Neural progenitor cell (in vitro differentiated cells): ENCODE measurements at regions not wholly inside any gene's neighbourhood (a gene's known extent, or its start where the extent isn't known, plus 50 kb on each side); places are given as distances from the start of the nearest gene placed in this dataset.

Experiments used
- DNase-seq: peaks from one replicate; pipeline ENCODE4 v3.0.0-alpha.2; 2016; ENCODE audit warnings: low spot score
- H2AFZ ChIP-seq: fragments of 200-600 bp; sonication (generic); replicated peaks from 2 replicates; pipeline ENCODE4 v1.6.1; 2016; ENCODE audit warnings: antibody characterized with exemption
- H3F3A ChIP-seq: fragments of 200-600 bp; sonication (generic); 2 replicates; pipeline ENCODE4 v1.6.1; 2016; ENCODE audit warnings: antibody characterized with exemption, low read depth
- H3K27ac ChIP-seq: fragments of 200-600 bp; sonication (generic); 2 replicates; pipeline ENCODE4 v1.5.1; 2016; ENCODE audit warnings: mild to moderate bottlenecking
- H3K27me3 ChIP-seq: fragments of 200-600 bp; sonication (generic); 2 replicates; pipeline ENCODE4 v1.6.1; 2016; ENCODE audit warnings: mild to moderate bottlenecking, moderate library complexity
- H3K36me3 ChIP-seq: fragments of 200-600 bp; sonication (generic); 2 replicates; pipeline ENCODE4 v1.5.1; 2016
- H3K4me1 ChIP-seq: fragments of 200-600 bp; sonication (generic); 2 replicates; pipeline ENCODE4 v1.6.1; 2016; ENCODE audit warnings: mixed run types
- H3K4me2 ChIP-seq: fragments of 200-600 bp; sonication (generic); 2 replicates; pipeline ENCODE4 v1.6.1; 2016
- H3K4me3 ChIP-seq: fragments of 200-600 bp; sonication (generic); 2 replicates; pipeline ENCODE4 v1.5.1; 2016
- H3K79me2 ChIP-seq: fragments of 200-600 bp; sonication (generic); 2 replicates; pipeline ENCODE4 v1.6.1; 2016; ENCODE audit warnings: low read depth
- H3K9ac ChIP-seq: fragments of 200-600 bp; sonication (generic); 2 replicates; pipeline ENCODE4 v1.6.1; 2016
- H3K9me3 ChIP-seq: fragments of 200-600 bp; sonication (generic); 2 replicates; pipeline ENCODE4 v1.5.1; 2016; ENCODE audit warnings: low read depth
- H4K20me1 ChIP-seq: fragments of 200-600 bp; sonication (generic); 2 replicates; pipeline ENCODE4 v1.6.1; 2016; ENCODE audit warnings: low read depth
- H3K27ac Mint-ChIP-seq: 3 replicates; pipeline ENCODE4 v1.8.0; 2021; ENCODE audit warnings: mixed read lengths
- H3K27me3 Mint-ChIP-seq: 2 replicates; pipeline ENCODE4 v1.8.0; 2022; ENCODE audit warnings: low read depth, mild to moderate bottlenecking, inconsistent platforms, moderate library complexity, mixed read lengths; ENCODE audit not compliant: insufficient read depth
- H3K36me3 Mint-ChIP-seq: 3 replicates; pipeline ENCODE4 v1.8.0; 2021; ENCODE audit warnings: mixed read lengths
- H3K4me1 Mint-ChIP-seq: 3 replicates; pipeline ENCODE4 v1.8.0; 2021; ENCODE audit warnings: mixed read lengths
- H3K4me3 Mint-ChIP-seq: 3 replicates; pipeline ENCODE4 v1.8.0; 2021; ENCODE audit warnings: mild to moderate bottlenecking, moderate library complexity, mixed read lengths
- H3K9me3 Mint-ChIP-seq: 3 replicates; pipeline ENCODE4 v1.8.0; 2020; ENCODE audit warnings: mixed read lengths
- CTCF ChIP-seq: fragments of 200-600 bp; sonication (generic); IDR thresholded peaks from 2 replicates; pipeline ENCODE4 v1.5.1; 2017; ENCODE audit warnings: antibody characterized with exemption, mild to moderate bottlenecking
- EZH2 ChIP-seq: fragments of 200-600 bp; sonication (generic); IDR thresholded peaks from 2 replicates; pipeline ENCODE4 v1.6.1; 2017; ENCODE audit warnings: antibody characterized with exemption, mild to moderate bottlenecking, moderate library complexity
- EZH2phosphoT487 ChIP-seq: fragments of 200-600 bp; sonication (generic); IDR thresholded peaks from 2 replicates; pipeline ENCODE4 v1.6.1; 2017; ENCODE audit warnings: antibody characterized with exemption

GRCh38 chr2:237026981-237027711 is 58.5 kb upstream of the COPS8 start:
- no peak overlapping the region for H3K27ac Mint-ChIP-seq

GRCh38 chr2:237027712-237028029 is 58.0 kb upstream of the COPS8 start:
- TF ChIP-seq CTCF (no peak), EZH2phosphoT487 (no peak), EZH2 (no peak)
- H3K27ac ChIP-seq: no peak overlapping the region
- H4K20me1 ChIP-seq: no peaks in the 10 kb centered on the region
- no peaks in the 10 kb centered on the region for H3K27me3 ChIP-seq
- H3K4me1 Mint-ChIP-seq: peaks cover 5% of the 10 kb centered on the region
- H3K27ac Mint-ChIP-seq: no peak overlapping the region
- no peak overlapping the region for H3K4me2 ChIP-seq
- no peaks in the 10 kb centered on the region for H3F3A ChIP-seq
- no peak for DNase-seq
- no peaks in the 10 kb centered on the region for H3K27me3 Mint-ChIP-seq
- H3K36me3 Mint-ChIP-seq: peaks cover 2% of the 10 kb centered on the region
- no peak overlapping the region for H3K4me3 Mint-ChIP-seq
- H3K4me3 ChIP-seq: no peak overlapping the region
- H3K4me1 ChIP-seq: no peaks in the 10 kb centered on the region
- H3K79me2 ChIP-seq: no peaks in the 10 kb centered on the region
- H2AFZ ChIP-seq: no peak overlapping the region
- no peaks in the 10 kb centered on the region for H3K9me3 ChIP-seq
- no peaks in the 10 kb centered on the region for H3K36me3 ChIP-seq
- H3K9me3 Mint-ChIP-seq: peaks cover 2% of the 10 kb centered on the region
- no peak overlapping the region for H3K9ac ChIP-seq

More at GRCh38 chr2:237026981-237027711, 58.5 kb upstream of the COPS8 start:
- no peak overlapping the region for H3K4me2 ChIP-seq
- H3K9me3 ChIP-seq: no peaks in the 10 kb centered on the region
- H3K4me1 ChIP-seq: no peaks in the 10 kb centered on the region
- H2AFZ ChIP-seq: no peak overlapping the region
- no peak overlapping the region for H3K9ac ChIP-seq
- no peaks in the 10 kb centered on the region for H3K36me3 ChIP-seq
- Mint-ChIP-seq H3K36me3 (peaks cover 2% of the 10 kb centered on the region), H3K9me3 (peaks cover 2% of the 10 kb centered on the region), H3K4me3 (no peak overlapping the region), H3K27me3 (no peaks in the 10 kb centered on the region), H3K4me1 (peaks cover 2% of the 10 kb centered on the region)
- no peaks in the 10 kb centered on the region for H4K20me1 ChIP-seq
- H3K27me3 ChIP-seq: no peaks in the 10 kb centered on the region
- no peak overlapping the region for H3K27ac ChIP-seq
- no peak overlapping the region for H3K4me3 ChIP-seq
- H3K79me2 ChIP-seq: no peaks in the 10 kb centered on the region
- no peaks in the 10 kb centered on the region for H3F3A ChIP-seq
- peak; percentile 83 for DNase-seq
- TF ChIP-seq CTCF (peak; percentile 95), EZH2phosphoT487 (no peak)

- Histone ChIP-seq H3K9ac (no peak overlapping the region), H3K9me3 (no peaks in the 10 kb centered on the region), H3K79me2 (no peaks in the 10 kb centered on the region), H3K4me1 (no peaks in the 10 kb centered on the region), H3K36me3 (no peaks in the 10 kb centered on the region), H3F3A (no peaks in the 10 kb centered on the region), H3K4me3 (no peak overlapping the region), H3K27me3 (no peaks in the 10 kb centered on the region), H2AFZ (no peak overlapping the region), H4K20me1 (no peaks in the 10 kb centered on the region), H3K27ac (no peak overlapping the region), H3K4me2 (no peak overlapping the region)
- no peak for TF ChIP-seq EZH2phosphoT487
- TF ChIP-seq CTCF: no peak
- no peak for TF ChIP-seq EZH2
- H3K4me3 Mint-ChIP-seq: no peak overlapping the region
- H3K27ac Mint-ChIP-seq: no peak overlapping the region
- peaks cover 10% of the 10 kb centered on the region for H3K4me1 Mint-ChIP-seq
- no peak for DNase-seq
- no peaks in the 10 kb centered on the region for H3K27me3 Mint-ChIP-seq
- no peaks in the 10 kb centered on the region for H3K36me3 Mint-ChIP-seq
- H3K9me3 Mint-ChIP-seq: peaks cover 3% of the 10 kb centered on the region
Measured at GRCh38 chr2:237030382-237030781, 55.3 kb upstream of the COPS8 start.
